ENCODE measurements at regions not wholly inside any gene's neighbourhood (a gene's known extent, or its start where the extent isn't known, plus 50 kb on each side); places are given as distances from the start of the nearest gene placed in this dataset.

DNA sequence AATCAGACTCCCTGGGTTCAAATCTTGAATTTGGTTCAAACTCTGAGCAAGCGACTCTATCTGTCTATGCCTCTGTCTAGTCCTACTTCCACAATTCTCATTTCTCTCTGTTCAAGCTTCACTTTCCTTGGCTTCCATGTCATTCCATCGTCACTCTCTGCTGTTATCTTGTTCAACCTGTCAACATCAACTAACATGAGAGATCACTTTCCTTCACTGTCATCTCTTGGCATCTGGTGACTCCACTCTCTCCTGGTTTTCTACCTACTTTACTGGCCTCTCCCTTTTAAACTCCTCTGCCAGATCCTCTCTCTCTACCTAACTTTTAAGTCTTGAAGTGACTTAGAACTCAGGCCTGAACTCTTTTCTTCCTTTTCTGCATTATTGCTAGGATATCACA is 240.2 kb downstream of the BCAT1 start:
- TF ChIP-seq, protein P1, sequence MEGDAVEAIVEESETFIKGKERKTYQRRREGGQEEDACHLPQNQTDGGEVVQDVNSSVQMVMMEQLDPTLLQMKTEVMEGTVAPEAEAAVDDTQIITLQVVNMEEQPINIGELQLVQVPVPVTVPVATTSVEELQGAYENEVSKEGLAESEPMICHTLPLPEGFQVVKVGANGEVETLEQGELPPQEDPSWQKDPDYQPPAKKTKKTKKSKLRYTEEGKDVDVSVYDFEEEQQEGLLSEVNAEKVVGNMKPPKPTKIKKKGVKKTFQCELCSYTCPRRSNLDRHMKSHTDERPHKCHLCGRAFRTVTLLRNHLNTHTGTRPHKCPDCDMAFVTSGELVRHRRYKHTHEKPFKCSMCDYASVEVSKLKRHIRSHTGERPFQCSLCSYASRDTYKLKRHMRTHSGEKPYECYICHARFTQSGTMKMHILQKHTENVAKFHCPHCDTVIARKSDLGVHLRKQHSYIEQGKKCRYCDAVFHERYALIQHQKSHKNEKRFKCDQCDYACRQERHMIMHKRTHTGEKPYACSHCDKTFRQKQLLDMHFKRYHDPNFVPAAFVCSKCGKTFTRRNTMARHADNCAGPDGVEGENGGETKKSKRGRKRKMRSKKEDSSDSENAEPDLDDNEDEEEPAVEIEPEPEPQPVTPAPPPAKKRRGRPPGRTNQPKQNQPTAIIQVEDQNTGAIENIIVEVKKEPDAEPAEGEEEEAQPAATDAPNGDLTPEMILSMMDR (conservative IDR thresholded peaks at IDR 0.05; ENCODE audit: low read depth, low read length), result no peak
- TF ChIP-seq EZH2phosphoT487 (IDR thresholded peaks at IDR 0.05; ENCODE audit: borderline replicate concordance, low read length), result no peak
- TF ChIP-seq EZH2 (IDR thresholded peaks at IDR 0.05; ENCODE audit: low read length, unreplicated experiment), result no peak

Data from PC-3 (cell line).